BJ (cell line): ENCODE measurements at regions not wholly inside any gene's neighbourhood (a gene's known extent, or its start where the extent isn't known, plus 50 kb on each side); places are given as distances from the start of the nearest gene placed in this dataset.
"Not testable (repeated sequence)": the region's sequence is repeated elsewhere in the genome, so short reads cannot be mapped to it uniquely, and the experiment has no call there.

Experiments
- CTCF ChIA-PET: fragments of 350-600 bp; formaldehyde crosslinking; extraction: SDS; loops from one replicate; lab custom pipeline; 2021; ENCODE audit warnings: antibody characterized with exemption, inconsistent platforms; lab: Yijun Ruan, JAX
- POLR2A ChIA-PET: fragments of 300-600 bp; sonication (Branson Sonifier 250); formaldehyde crosslinking; extraction: SDS; loops from one replicate; lab custom pipeline; 2021; ENCODE audit warnings: antibody characterized with exemption; lab: Charles Lee
- DNase-seq: peaks from one replicate; pipeline ENCODE4 v3.0.0-alpha.2; 2011; ENCODE audit warnings: low read depth
- H3K27me3 ChIP-seq: 2 replicates; pipeline ENCODE4 v1.6.0; 2011; ENCODE audit warnings: low read length; ENCODE audit not compliant: control insufficient read depth, insufficient read depth
- H3K36me3 ChIP-seq: 2 replicates; pipeline ENCODE4 v1.5.1; 2011; ENCODE audit warnings: low read length; ENCODE audit not compliant: control insufficient read depth, insufficient read depth
- H3K4me3 ChIP-seq: 2 replicates; pipeline ENCODE4 v1.5.1; 2011; ENCODE audit warnings: low read depth, mild to moderate bottlenecking, control low read depth, low read length
- CTCF ChIP-seq: IDR thresholded peaks from 2 replicates; pipeline ENCODE4 v1.5.1; 2011; ENCODE audit warnings: low read depth, mild to moderate bottlenecking, control low read depth, inconsistent platforms, low read length, moderate library complexity; ENCODE audit not compliant: insufficient read depth

- no peak overlapping the region for H3K4me3 ChIP-seq
- no peaks in the 10 kb centered on the region for H3K36me3 ChIP-seq
- POLR2A ChIA-PET, result no interaction called here
- no peak for DNase-seq
- CTCF ChIA-PET, result interaction anchor here (0.7 to 1.5 kb wide), 3 partner anchors 19 to 83 kb away, joined by 3 read pairs; no protein-coding TSS in a partner anchor
- TF ChIP-seq CTCF, result no peak
- no peaks in the 10 kb centered on the region for H3K27me3 ChIP-seq
These were observed 192.4 kb downstream of the NUFIP1 start for GRCh38 chr13:44796597-44797490.

DNA sequence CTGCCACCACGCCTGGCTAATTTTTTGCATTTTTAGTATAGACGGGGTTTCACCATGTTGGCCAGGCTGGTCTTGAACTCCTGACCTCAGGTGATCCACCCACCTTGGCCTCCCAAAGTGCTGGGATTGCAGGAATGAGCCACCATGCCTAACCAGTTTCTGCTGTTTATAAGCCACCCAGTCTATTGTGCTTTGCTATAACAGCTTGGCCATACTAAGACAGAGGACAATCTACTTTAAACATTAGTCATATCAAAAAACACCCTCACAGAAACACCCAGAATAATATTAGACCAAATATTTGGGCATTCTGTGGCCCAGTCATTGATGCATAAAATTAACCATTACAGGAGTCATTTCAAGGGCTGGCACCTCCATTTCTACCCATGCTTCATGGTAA is 193.2 kb downstream of the NUFIP1 start:
- H3K36me3 ChIP-seq, H3K4me3 ChIP-seq, DNase-seq, H3K27me3 ChIP-seq, POLR2A ChIA-PET: not testable (repeated sequence)
- CTCF ChIA-PET, result interaction anchor here (0.7 kb wide), 1 partner anchor 82 kb away, joined by 3 read pairs; no protein-coding TSS in a partner anchor

- ChIA-PET POLR2A (no interaction called here), CTCF (no interaction called here)
- no peak overlapping the region for H3K4me3 ChIP-seq
- no peaks in the 10 kb centered on the region for H3K27me3 ChIP-seq
- no peak for DNase-seq
- TF ChIP-seq CTCF, result no peak
- H3K36me3 ChIP-seq, result no peaks in the 10 kb centered on the region
These were observed 194.1 kb downstream of the NUFIP1 start for GRCh38 chr13:44795176-44795575.

GRCh38 chr13:44792096-44792495 is 197.2 kb downstream of the NUFIP1 start:
- H3K4me3 ChIP-seq, result no peak overlapping the region
- ChIA-PET POLR2A (no interaction called here), CTCF (no interaction called here)
- no peaks in the 10 kb centered on the region for H3K36me3 ChIP-seq
- no peak for DNase-seq
- no peak for TF ChIP-seq CTCF
- no peaks in the 10 kb centered on the region for H3K27me3 ChIP-seq

- CTCF ChIA-PET, result interaction anchor here (1.5 kb wide), 1 partner anchor 14 kb away, joined by 5 read pairs; no protein-coding TSS in a partner anchor
- Histone ChIP-seq H3K27me3 (no peaks in the 10 kb centered on the region), H3K4me3 (no peak overlapping the region), H3K36me3 (no peaks in the 10 kb centered on the region)
- no peak for TF ChIP-seq CTCF
- POLR2A ChIA-PET, result no interaction called here
- no peak for DNase-seq
These were observed 199.0 kb downstream of the NUFIP1 start for GRCh38 chr13:44790289-44790688.

GRCh38 chr13:44787617-44788016 is 201.7 kb downstream of the NUFIP1 start:
- ChIA-PET POLR2A (no interaction called here), CTCF (no interaction called here)
- Histone ChIP-seq H3K4me3 (no peak overlapping the region), H3K36me3 (no peaks in the 10 kb centered on the region), H3K27me3 (no peaks in the 10 kb centered on the region)
- TF ChIP-seq CTCF, result no peak
- no peak for DNase-seq
